Anterior cingulate cortex (tissue), 58 donors: ENCODE measurements at regions not wholly inside any gene's neighbourhood (a gene's known extent, or its start where the extent isn't known, plus 50 kb on each side); places are given as distances from the start of the nearest gene placed in this dataset.

Experiments used
- DNase-seq, 58 donors: peaks; one replicate each; lab custom pipeline; 2025; lab: John Stamatoyannopoulos, UW

GRCh38 chr2:57539761-57540160, 506.8 kb upstream of the VRK2 start:
- no peak for DNase-seq

- DNase-seq, result no peak
Observed at GRCh38 chr2:57542081-57542480, 504.5 kb upstream of the VRK2 start.

GRCh38 chr2:57543211-57543610, 503.4 kb upstream of the VRK2 start:
- no peak for DNase-seq

GRCh38 chr2:57544624-57545023, 502.0 kb upstream of the VRK2 start:
- DNase-seq, result no peak

- no peak for DNase-seq
Observed at GRCh38 chr2:57546478-57546877, 500.1 kb upstream of the VRK2 start.

GRCh38 chr2:57549642-57550102, 496.9 kb upstream of the VRK2 start:
- DNase-seq, result no peak

- no peak for DNase-seq
Observed at GRCh38 chr2:57550912-57551311, 495.7 kb upstream of the VRK2 start.

GRCh38 chr2:57552885-57553284, 493.7 kb upstream of the VRK2 start:
- no peak for DNase-seq

- no peak for DNase-seq
Observed at GRCh38 chr2:57554348-57554747, 492.3 kb upstream of the VRK2 start.

- DNase-seq, result no peak
Observed at GRCh38 chr2:57558312-57558711, 488.3 kb upstream of the VRK2 start.

- no peak for DNase-seq
Observed at GRCh38 chr2:57562495-57562894, 484.1 kb upstream of the VRK2 start.

- no peak for DNase-seq
Observed at GRCh38 chr2:57563015-57563414, 483.6 kb upstream of the VRK2 start.

GRCh38 chr2:57567245-57567644, 479.4 kb upstream of the VRK2 start:
- no peak for DNase-seq

GRCh38 chr2:57569396-57569795, 477.2 kb upstream of the VRK2 start:
- no peak for DNase-seq

GRCh38 chr2:57570961-57571360, 475.6 kb upstream of the VRK2 start:
- DNase-seq, result no peak

- no peak for DNase-seq
Observed at GRCh38 chr2:57575700-57576268, 470.8 kb upstream of the VRK2 start.

- no peak for DNase-seq
Observed at GRCh38 chr2:57576983-57577382, 469.6 kb upstream of the VRK2 start.

- no peak for DNase-seq
Observed at GRCh38 chr2:57597940-57598339, 448.7 kb upstream of the VRK2 start.

- no peak for DNase-seq
Observed at GRCh38 chr2:57598551-57598950, 448.1 kb upstream of the VRK2 start.

GRCh38 chr2:57602733-57603132, 443.9 kb upstream of the VRK2 start:
- DNase-seq, result no peak

- no peak for DNase-seq
Observed at GRCh38 chr2:57614988-57615387, 431.6 kb upstream of the VRK2 start.

GRCh38 chr2:57615855-57616556, 430.6 kb upstream of the VRK2 start:
- no peak for DNase-seq

- no peak for DNase-seq
Observed at GRCh38 chr2:57617318-57617717, 429.3 kb upstream of the VRK2 start.
